H1 (cell line): ENCODE measurements at regions not wholly inside any gene's neighbourhood (a gene's known extent, or its start where the extent isn't known, plus 50 kb on each side); places are given as distances from the start of the nearest gene placed in this dataset.

Source experiments
- CTCF ChIA-PET: fragments of 300-600 bp; sonication (Branson Sonifier 250); formaldehyde crosslinking; loops from one replicate; lab custom pipeline; 2021; ENCODE audit not compliant: partially characterized antibody; lab: Charles Lee
- POLR2A ChIA-PET: fragments of 300-600 bp; sonication (Branson Sonifier 250); formaldehyde crosslinking; loops from one replicate; lab custom pipeline; 2021; ENCODE audit warnings: inconsistent platforms; ENCODE audit not compliant: partially characterized antibody; lab: Charles Lee
- DNase-seq, 2 experiments: peaks; one replicate each; pipeline versions ENCODE4 v3.0.0 to v3.0.0-alpha.2; 2010 to 2022; ENCODE audit warnings: low spot score in 2 of 2, low read depth in 1 of 2, mixed read lengths in 1 of 2
- FAIRE-seq: peaks from 2 replicates; lab custom pipeline; 2011; peaks lifted over from hg19 to GRCh38; lab: Jason Lieb, UNC
- H2AFZ ChIP-seq: 2 replicates; pipeline ENCODE4 v1.8.1; 2012; ENCODE audit warnings: low read length, inconsistent platforms
- H2AK5ac ChIP-seq: 2 replicates; pipeline ENCODE4 v1.6.1; 2013; ENCODE audit warnings: low read depth, low read length
- H2BK120ac ChIP-seq: replicated peaks from 2 replicates; pipeline ENCODE3; 2013; ENCODE audit warnings: low read depth, low read length, inconsistent platforms
- H2BK12ac ChIP-seq: 2 replicates; pipeline ENCODE4 v1.6.1; 2013; ENCODE audit warnings: low read depth, low read length
- H2BK15ac ChIP-seq: 2 replicates; pipeline ENCODE4 v1.6.1; 2013; ENCODE audit warnings: low read length
- H2BK20ac ChIP-seq: 2 replicates; pipeline ENCODE4 v1.6.1; 2013; ENCODE audit warnings: low read length
- H2BK5ac ChIP-seq: 2 replicates; pipeline ENCODE4 v1.6.1; 2013; ENCODE audit warnings: low read depth, low read length
- H3K14ac ChIP-seq: 2 replicates; pipeline ENCODE4 v1.6.1; 2013; ENCODE audit warnings: inconsistent platforms; ENCODE audit not compliant: insufficient read length
- H3K18ac ChIP-seq: 2 replicates; pipeline ENCODE4 v1.6.1; 2013; ENCODE audit warnings: low read length; ENCODE audit errors: extremely low read depth
- H3K23ac ChIP-seq: 2 replicates; pipeline ENCODE4 v1.6.1; 2013; ENCODE audit warnings: inconsistent platforms; ENCODE audit not compliant: insufficient read length
- H3K23me2 ChIP-seq: 2 replicates; pipeline ENCODE4 v1.6.1; 2013; ENCODE audit warnings: low read depth, low read length
- H3K27ac ChIP-seq: 2 replicates; pipeline ENCODE4 v1.6.1; 2011; ENCODE audit warnings: low read depth, low read length, inconsistent platforms
- H3K27me3 ChIP-seq, 4 experiments: replicated peaks in 1 of 4; 1 replicate in 1 of 4; 2 replicates in 3 of 4; pipeline versions ENCODE4 v1.6.1 to v1.8.1; 2011 to 2013; ENCODE audit warnings: low read length in 3 of 4, mild to moderate bottlenecking in 3 of 4, inconsistent platforms in 2 of 4, mixed read lengths in 2 of 4, moderate library complexity in 1 of 4; ENCODE audit not compliant: control insufficient read depth in 3 of 4, insufficient read depth in 3 of 4; ENCODE audit errors: extremely low read depth in 1 of 4
- H3K36me3 ChIP-seq, 4 experiments: 2 replicates each; pipeline versions ENCODE4 v1.6.1 to v1.8.1; 2011 to 2013; ENCODE audit warnings: mild to moderate bottlenecking in 4 of 4, low read length in 3 of 4, moderate library complexity in 2 of 4, control low read depth in 1 of 4, inconsistent platforms in 1 of 4; ENCODE audit not compliant: insufficient read depth in 4 of 4, control insufficient read depth in 2 of 4
- H3K4ac ChIP-seq: replicated peaks from 2 replicates; pipeline ENCODE3; 2013; ENCODE audit warnings: low read length, low read depth, mixed read lengths, inconsistent platforms; ENCODE audit not compliant: insufficient read length
- H3K4me1 ChIP-seq, 4 experiments: replicated peaks in 1 of 4; 1 replicate in 1 of 4; 2 replicates in 3 of 4; pipeline versions ENCODE4 v1.6.1 to v1.8.1; 2011 to 2013; ENCODE audit warnings: low read length in 3 of 4, inconsistent platforms in 2 of 4, mixed read lengths in 1 of 4; ENCODE audit not compliant: insufficient read depth in 4 of 4, control insufficient read depth in 3 of 4
- H3K4me2 ChIP-seq, 2 experiments: 2 replicates each; pipeline versions ENCODE4 v1.6.1 to v1.8.1; 2011 to 2013; ENCODE audit warnings: low read depth in 2 of 2, low read length in 2 of 2, control low read depth in 1 of 2, inconsistent platforms in 1 of 2, mild to moderate bottlenecking in 1 of 2; ENCODE audit not compliant: insufficient read depth in 1 of 2
- H3K4me3 ChIP-seq, 4 experiments: fragments of 200-600, 300-600 bp in 1 of 4; sonication (generic), shearing (Covaris generic), sonication (Bioruptor Twin) in 1 of 4; 2 replicates each; pipeline versions ENCODE4 v1.5.1 to v1.8.1; 2011 to 2016; ENCODE audit warnings: low read length in 4 of 4, low read depth in 3 of 4, control low read depth in 2 of 4, inconsistent platforms in 2 of 4, mild to moderate bottlenecking in 2 of 4, mixed read lengths in 1 of 4, moderate library complexity in 1 of 4; ENCODE audit not compliant: insufficient read depth in 2 of 4; ENCODE audit errors: extremely low read depth in 1 of 4
- H3K56ac ChIP-seq: replicated peaks from 2 replicates; pipeline ENCODE3; 2013; ENCODE audit warnings: low read depth, mild to moderate bottlenecking, mixed read lengths, low read length, inconsistent platforms; ENCODE audit not compliant: insufficient read length
- H3K79me1 ChIP-seq: 2 replicates; pipeline ENCODE4 v1.6.1; 2013; ENCODE audit warnings: low read depth, low read length, control low read depth
- H3K79me2 ChIP-seq, 2 experiments: 2 replicates each; pipeline versions ENCODE4 v1.6.1 to v1.8.1; 2012 to 2013; ENCODE audit warnings: low read length in 2 of 2, mild to moderate bottlenecking in 2 of 2, inconsistent platforms in 1 of 2; ENCODE audit not compliant: insufficient read depth in 2 of 2, control insufficient read depth in 1 of 2
- H3K9ac ChIP-seq, 4 experiments: replicated peaks in 1 of 4; 1 replicate in 1 of 4; 2 replicates in 3 of 4; pipeline versions ENCODE4 v1.6.1 to v1.8.1; 2011 to 2013; ENCODE audit warnings: low read depth in 3 of 4, low read length in 3 of 4, control low read depth in 2 of 4, mild to moderate bottlenecking in 2 of 4, moderate library complexity in 2 of 4, inconsistent platforms in 1 of 4; ENCODE audit errors: extremely low read depth in 1 of 4
- H3K9me3 ChIP-seq, 2 experiments: 2 replicates each; pipeline versions ENCODE4 v1.6.1 to v1.8.1; 2012 to 2013; ENCODE audit warnings: mild to moderate bottlenecking in 2 of 2, moderate library complexity in 2 of 2, control low read depth in 1 of 2, inconsistent platforms in 1 of 2, low read depth in 1 of 2, low read length in 1 of 2, mixed read lengths in 1 of 2; ENCODE audit not compliant: insufficient read depth in 2 of 2
- H4K20me1 ChIP-seq, 2 experiments: replicated peaks in 1 of 2; 2 replicates each; pipeline versions ENCODE3 to v1.8.1; 2011 to 2013; ENCODE audit warnings: inconsistent platforms in 2 of 2, low read length in 2 of 2, mild to moderate bottlenecking in 1 of 2; ENCODE audit not compliant: insufficient read depth in 2 of 2, control insufficient read depth in 1 of 2
- H4K5ac ChIP-seq: 2 replicates; pipeline ENCODE4 v1.6.1; 2013; ENCODE audit warnings: low read length, low read depth, mixed read lengths, inconsistent platforms; ENCODE audit not compliant: insufficient read length
- H4K8ac ChIP-seq: 2 replicates; pipeline ENCODE4 v1.8.0; 2013; ENCODE audit warnings: mild to moderate bottlenecking, moderate library complexity, low read length, inconsistent platforms; ENCODE audit not compliant: insufficient read depth; ENCODE audit errors: extremely low read depth
- H4K91ac ChIP-seq: replicated peaks from 2 replicates; pipeline ENCODE3; 2013; ENCODE audit warnings: low read length, mixed read lengths, inconsistent platforms; ENCODE audit not compliant: insufficient read length
- BRCA1 ChIP-seq: IDR thresholded peaks from 2 replicates; pipeline ENCODE4 v1.6.1; 2012; ENCODE audit warnings: low read depth, low read length, improper control_type of control experiment
- CREB1 ChIP-seq: IDR thresholded peaks from 2 replicates; pipeline ENCODE4 v1.6.1; 2012; ENCODE audit warnings: inconsistent platforms
- EGR1 ChIP-seq: IDR thresholded peaks from 2 replicates; pipeline ENCODE4 v1.6.1; 2011; ENCODE audit warnings: low read depth, low read length, borderline replicate concordance
- PHF8 ChIP-seq: fragments of 200-600 bp; sonication (generic); conservative IDR thresholded peaks from 2 replicates; pipeline ENCODE4 v1.7.1; 2012; ENCODE audit warnings: low read depth, mild to moderate bottlenecking, inconsistent platforms, low read length, moderate library complexity
- SP2 ChIP-seq: IDR thresholded peaks from 2 replicates; pipeline ENCODE4 v1.6.1; 2012; ENCODE audit warnings: mild to moderate bottlenecking, low read length, inconsistent platforms
- TEAD4 ChIP-seq: IDR thresholded peaks from 2 replicates; pipeline ENCODE4 v1.6.1; 2012; ENCODE audit warnings: low read depth, low read length, inconsistent platforms, mixed read lengths
- WGBS, 2 experiments: shearing (Covaris generic) in 1 of 2; methylation state at CpG; one replicate each; pipeline versions ENCODE4 v1.1.6 to v1.1.7; 2013 to 2015; ENCODE audit warnings: low lambda C conversion rate in 2 of 2, mixed read lengths in 2 of 2, inconsistent platforms in 1 of 2, low coverage in 1 of 2, missing lambda C conversion rate in 1 of 2; ENCODE audit not compliant: insufficient replicate concordance in 2 of 2, insufficient coverage in 1 of 2, insufficient read length in 1 of 2; ENCODE audit errors: extremely low coverage in 1 of 2, missing lambda C conversion rate in 1 of 2; 5-methylcytosine and 5-hydroxymethylcytosine counted together
- TF ChIP-seq, protein P1 (sequence below): IDR thresholded peaks from 2 replicates; pipeline ENCODE4 v1.6.1; 2011; ENCODE audit warnings: low read depth, mild to moderate bottlenecking, low read length; ENCODE audit not compliant: insufficient read depth

DNA sequence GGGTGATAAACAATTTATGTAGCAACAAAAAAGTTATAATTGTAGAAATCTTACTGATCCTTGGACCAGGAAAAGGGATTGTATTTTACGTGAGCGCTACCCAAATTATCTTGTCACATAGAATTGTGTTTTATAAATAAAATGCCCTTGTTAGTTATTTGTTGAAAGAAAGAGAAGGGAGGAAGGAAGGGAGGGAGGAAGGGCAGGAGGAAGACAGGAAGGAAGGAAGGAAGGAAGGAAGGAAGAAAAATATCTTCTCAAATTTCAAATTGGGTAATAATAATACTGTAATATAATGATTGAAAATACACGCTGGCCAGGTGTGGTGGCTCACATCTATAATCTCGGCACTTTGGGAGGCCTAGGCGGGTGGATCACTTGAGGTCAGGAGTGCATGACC lies 206.2 kb upstream of the TLL1 start:
- no peak for DNase-seq
- Histone ChIP-seq H2BK120ac (no peak overlapping the region), H3K4me2 (no peak overlapping the region), H2BK15ac (no peak overlapping the region), H2AFZ (no peak overlapping the region), H3K23me2 (no peaks in the 10 kb centered on the region), H3K79me1 (no peaks in the 10 kb centered on the region)
- TF ChIP-seq, protein P1, sequence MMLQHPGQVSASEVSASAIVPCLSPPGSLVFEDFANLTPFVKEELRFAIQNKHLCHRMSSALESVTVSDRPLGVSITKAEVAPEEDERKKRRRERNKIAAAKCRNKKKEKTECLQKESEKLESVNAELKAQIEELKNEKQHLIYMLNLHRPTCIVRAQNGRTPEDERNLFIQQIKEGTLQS: no peak
- TF ChIP-seq PHF8 (no peak), CREB1 (no peak), SP2 (no peak), EGR1 (no peak), BRCA1 (no peak), TEAD4 (no peak)
- TF ChIP-seq, all 59 proteins: peak for 0
- 94% methylated on average over 5 of the region's 5 CpGs; no CpG with 5 or more reads in 1 of the 2 experiments for WGBS, 2 experiments
- no peaks in the 10 kb centered on the region for H4K20me1 ChIP-seq
- no peak overlapping the region for H3K9ac ChIP-seq
- no peak overlapping the region for H2AK5ac ChIP-seq
- H3K56ac ChIP-seq: no peak overlapping the region
- H4K5ac ChIP-seq: no peak overlapping the region
- no peak overlapping the region for H2BK20ac ChIP-seq
- H3K14ac ChIP-seq: no peak overlapping the region
- no peak overlapping the region for H3K4ac ChIP-seq
- H3K4me1 ChIP-seq: peaks cover 0 to 5% (median 3%) of the 10 kb centered on the region in 4 experiments; a peak in 2 of 7 replicates
- ChIA-PET CTCF (no interaction called here), POLR2A (no interaction called here)
- no peak for FAIRE-seq
- no peaks in the 10 kb centered on the region for H3K79me2 ChIP-seq
- no peak overlapping the region for H4K8ac ChIP-seq
- no peak overlapping the region for H3K18ac ChIP-seq
- no peaks in the 10 kb centered on the region for H3K27me3 ChIP-seq
- no peak overlapping the region for H2BK12ac ChIP-seq
- no peak overlapping the region for H3K27ac ChIP-seq
- no peak overlapping the region for H2BK5ac ChIP-seq
- H3K9me3 ChIP-seq: no peaks in the 10 kb centered on the region
- H4K91ac ChIP-seq: no peak overlapping the region
- no peak overlapping the region for H3K23ac ChIP-seq
- no peak overlapping the region for H3K4me3 ChIP-seq
- H3K36me3 ChIP-seq: no peaks in the 10 kb centered on the region
